Right lobe of liver (tissue), 6 donors: ENCODE measurements at regions not wholly inside any gene's neighbourhood (a gene's known extent, or its start where the extent isn't known, plus 50 kb on each side); places are given as distances from the start of the nearest gene placed in this dataset.

Experiments
- ATAC-seq, 4 donors: fragments of 200-7000 bp; cut with Tn5 transposase; one replicate each; pipeline ENCODE4 v1.9.1; 2020; ENCODE audit warnings: mild to moderate bottlenecking in 4 of 4, moderate library complexity in 4 of 4
- DNase-seq, 3 donors: peaks; one replicate each; pipeline ENCODE4 v3.0.0-alpha.2; 2020
- H3K27ac ChIP-seq, 3 donors: fragments of 200-600 bp; one replicate each; pipeline ENCODE4 v1.8.0; 2022
- H3K27me3 ChIP-seq, 2 donors: fragments of 200-600 bp; one replicate each; pipeline ENCODE4 v1.8.0; 2022
- H3K36me3 ChIP-seq, 4 donors: fragments of 200-600 bp; sonication (generic) in 1 of 4; one replicate each; pipeline versions ENCODE4 v1.5.1 to v1.8.0; 2017 to 2022; ENCODE audit warnings: control low read depth in 1 of 4
- H3K4me1 ChIP-seq, 4 donors: fragments of 200-600 bp; sonication (generic) in 1 of 4; one replicate each; pipeline versions ENCODE4 v1.5.1 to v1.8.0; 2017 to 2022; ENCODE audit warnings: control low read depth in 1 of 4
- H3K4me3 ChIP-seq, 3 donors: fragments of 200-600 bp; one replicate each; pipeline ENCODE4 v1.8.0; 2022
- H3K9me3 ChIP-seq, 4 donors: fragments of 200-600 bp; sonication (generic) in 1 of 4; one replicate each; pipeline versions ENCODE4 v1.5.1 to v1.8.0; 2017 to 2022; ENCODE audit warnings: control low read depth in 1 of 4
- POLR2A ChIP-seq: fragments of 450-650 bp; IDR thresholded peaks from one replicate; pipeline ENCODE4 v1.6.1; 2017; ENCODE audit warnings: antibody characterized with exemption, mild to moderate bottlenecking
- WGBS: methylation state at CpG from one replicate; pipeline ENCODE4 v1.1.6; 2018; ENCODE audit warnings: low coverage, low lambda C conversion rate; ENCODE audit not compliant: insufficient coverage; ENCODE audit errors: missing lambda C conversion rate; 5-methylcytosine and 5-hydroxymethylcytosine counted together
- intact Hi-C, 2 donors: fragments of 100-400 bp; cut with DNase I; formaldehyde crosslinking; loops; one replicate each; pipeline versions ENCODE4 v1.11.2 to v1.14.1; 2022
- TF ChIP-seq, protein P1 (sequence below), 4 donors: fragments of 200-600 bp in 3 of 4; fragments of 450-650 bp in 1 of 4; IDR thresholded peaks; one replicate each; pipeline versions ENCODE4 v1.5.1 to v1.8.0; 2016 to 2022; ENCODE audit warnings: antibody characterized with exemption in 4 of 4, mild to moderate bottlenecking in 2 of 4
- donor health status: DM: no; HTN: yes; CAD: no.
- donor health status: DM: no; HTN: no; CAD: no.
- donor health status: DM: no; HTN: no; CAD: no.
- donor health status: DM: no; HTN: yes; CAD: no.
- donor health status: DM: no; HTN: yes; CAD: no.

DNA sequence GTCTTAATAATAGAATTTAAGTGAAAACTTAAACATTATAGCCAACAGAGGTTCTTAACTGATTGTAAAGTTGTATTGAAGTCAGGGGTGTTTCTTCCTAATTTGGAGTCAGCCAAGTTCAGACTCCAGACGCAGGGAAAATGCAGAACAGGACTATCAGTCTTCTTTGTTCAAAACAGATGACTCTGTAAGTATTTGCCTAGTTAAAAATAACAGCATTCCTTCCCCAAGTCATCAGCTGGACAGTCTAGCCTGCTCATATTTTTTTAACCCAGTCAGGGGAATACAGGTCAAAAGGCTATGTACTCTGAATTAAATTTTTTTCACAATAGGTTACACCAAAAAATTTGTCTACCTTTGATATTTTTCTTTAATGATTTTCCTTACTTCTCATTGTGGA lies 73.8 kb upstream of the DCLK2 start:
- Histone ChIP-seq H3K27me3 (no peaks in the 10 kb centered on the region), H3K4me3 (no peak overlapping the region), H3K27ac (no peak overlapping the region), H3K4me1 (peaks cover 0 to 7% (median 2%) of the 10 kb centered on the region in 4 donors), H3K9me3 (no peaks in the 10 kb centered on the region), H3K36me3 (no peaks in the 10 kb centered on the region)
- ATAC-seq (peak; percentile 28 to 47 (median 39)), DNase-seq (no peak)
- intact Hi-C loops, result loop anchor here in 1 of 2 donors (10.0 kb wide), 1 partner anchor 200 kb away; no protein-coding TSS in a partner anchor
- 50% methylated on average over 1 of the region's 1 CpG for WGBS
- TF ChIP-seq POLR2A, result no peak
- TF ChIP-seq, protein P1, sequence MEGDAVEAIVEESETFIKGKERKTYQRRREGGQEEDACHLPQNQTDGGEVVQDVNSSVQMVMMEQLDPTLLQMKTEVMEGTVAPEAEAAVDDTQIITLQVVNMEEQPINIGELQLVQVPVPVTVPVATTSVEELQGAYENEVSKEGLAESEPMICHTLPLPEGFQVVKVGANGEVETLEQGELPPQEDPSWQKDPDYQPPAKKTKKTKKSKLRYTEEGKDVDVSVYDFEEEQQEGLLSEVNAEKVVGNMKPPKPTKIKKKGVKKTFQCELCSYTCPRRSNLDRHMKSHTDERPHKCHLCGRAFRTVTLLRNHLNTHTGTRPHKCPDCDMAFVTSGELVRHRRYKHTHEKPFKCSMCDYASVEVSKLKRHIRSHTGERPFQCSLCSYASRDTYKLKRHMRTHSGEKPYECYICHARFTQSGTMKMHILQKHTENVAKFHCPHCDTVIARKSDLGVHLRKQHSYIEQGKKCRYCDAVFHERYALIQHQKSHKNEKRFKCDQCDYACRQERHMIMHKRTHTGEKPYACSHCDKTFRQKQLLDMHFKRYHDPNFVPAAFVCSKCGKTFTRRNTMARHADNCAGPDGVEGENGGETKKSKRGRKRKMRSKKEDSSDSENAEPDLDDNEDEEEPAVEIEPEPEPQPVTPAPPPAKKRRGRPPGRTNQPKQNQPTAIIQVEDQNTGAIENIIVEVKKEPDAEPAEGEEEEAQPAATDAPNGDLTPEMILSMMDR (IDR thresholded peaks at IDR 0.05), result no peak

DNA sequence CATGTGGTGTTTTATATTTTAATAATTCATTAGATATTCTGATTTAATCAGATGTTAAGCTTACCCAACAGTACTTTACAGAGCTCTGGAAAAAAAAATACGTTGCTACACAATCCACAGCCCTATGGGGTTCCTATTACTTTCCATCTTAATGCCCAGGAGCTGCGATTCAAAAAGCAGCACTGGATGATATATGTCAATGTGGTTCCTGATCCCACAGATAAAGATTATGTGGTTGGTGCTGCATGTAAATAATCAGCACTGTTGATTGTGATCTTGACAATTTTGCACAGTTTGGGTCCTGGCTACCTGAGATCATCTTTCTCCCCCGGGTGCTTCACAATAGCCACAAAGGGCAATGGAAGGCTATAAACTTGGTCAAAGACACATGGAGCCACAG lies 72.7 kb upstream of the DCLK2 start:
- WGBS, result 70% methylated on average over 3 of the region's 3 CpGs
- Histone ChIP-seq H3K4me3 (no peak overlapping the region), H3K27me3 (no peaks in the 10 kb centered on the region), H3K36me3 (no peaks in the 10 kb centered on the region), H3K27ac (no peak overlapping the region), H3K4me1 (peaks cover 0 to 7% (median 2%) of the 10 kb centered on the region in 4 donors), H3K9me3 (no peaks in the 10 kb centered on the region)
- intact Hi-C loops, result loop anchor here in 1 of 2 donors (10.0 kb wide), 1 partner anchor 199 kb away; no protein-coding TSS in a partner anchor
- ATAC-seq, result no peak
- DNase-seq, result no peak
- TF ChIP-seq, protein P1 (IDR thresholded peaks at IDR 0.05), result no peak
- no peak for TF ChIP-seq POLR2A

DNA sequence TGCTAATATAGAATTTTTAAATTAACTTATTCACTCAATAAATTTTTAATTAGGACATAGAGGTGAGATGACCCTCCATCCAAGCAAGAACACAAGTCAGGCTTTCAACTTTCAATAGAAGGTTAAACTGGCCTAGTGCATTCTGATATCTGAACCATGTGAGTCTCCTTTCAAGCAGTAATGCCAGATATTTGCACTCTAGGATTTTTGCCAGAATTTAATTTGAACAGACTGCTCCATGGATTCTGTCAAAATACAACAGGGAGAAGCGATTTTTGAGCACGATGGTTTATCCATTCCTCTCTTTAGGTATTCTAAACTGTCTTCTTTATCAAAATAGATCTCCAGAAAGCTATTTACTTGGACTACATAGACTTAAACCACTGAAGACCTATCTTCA lies 72.0 kb upstream of the DCLK2 start:
- Histone ChIP-seq H3K9me3 (no peaks in the 10 kb centered on the region), H3K27ac (no peak overlapping the region), H3K27me3 (no peaks in the 10 kb centered on the region), H3K4me3 (no peak overlapping the region), H3K4me1 (peaks cover 0 to 7% (median 2%) of the 10 kb centered on the region in 4 donors), H3K36me3 (no peaks in the 10 kb centered on the region)
- DNase-seq, result no peak
- intact Hi-C loops, result loop anchor here in 1 of 2 donors (10.0 kb wide), 1 partner anchor 199 kb away; no protein-coding TSS in a partner anchor
- peak; percentile 70 to 88 (median 76) for ATAC-seq
- TF ChIP-seq, protein P1 (IDR thresholded peaks at IDR 0.05), result no peak
- no peak for TF ChIP-seq POLR2A
- 11% methylated on average over 2 of the region's 2 CpGs for WGBS

DNA sequence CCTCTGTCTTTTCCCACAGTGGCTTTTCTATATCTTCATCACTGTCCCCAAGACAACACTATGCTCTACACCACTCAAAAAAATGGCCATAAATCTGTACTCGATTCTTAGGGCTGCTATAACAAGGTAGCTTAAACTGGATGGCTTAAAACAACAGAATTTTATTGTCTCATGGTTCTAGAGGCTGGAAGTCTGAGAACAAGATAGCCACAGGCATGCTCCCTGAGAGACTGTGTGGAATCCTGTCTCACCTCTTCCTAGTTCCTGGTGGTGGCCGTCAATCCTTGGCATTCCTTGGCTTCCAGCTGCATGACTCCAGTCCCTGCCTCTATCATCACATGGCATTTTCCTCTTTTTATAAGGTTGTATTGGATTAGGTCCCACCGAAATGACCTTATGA lies 70.7 kb upstream of the DCLK2 start:
- Histone ChIP-seq H3K4me3 (no peak overlapping the region), H3K36me3 (no peaks in the 10 kb centered on the region), H3K9me3 (no peaks in the 10 kb centered on the region), H3K27ac (no peak overlapping the region), H3K4me1 (peaks cover 0 to 7% (median 2%) of the 10 kb centered on the region in 4 donors), H3K27me3 (no peaks in the 10 kb centered on the region)
- no peak for TF ChIP-seq POLR2A
- TF ChIP-seq, protein P1 (IDR thresholded peaks at IDR 0.05), result no peak
- intact Hi-C loops, result loop anchor here in 1 of 2 donors (10.0 kb wide), 1 partner anchor 197 kb away; no protein-coding TSS in a partner anchor
- ATAC-seq (no peak), DNase-seq (no peak)
- 78% methylated on average over 2 of the region's 3 CpGs for WGBS
